ENCODE measurements at regions not wholly inside any gene's neighbourhood (a gene's known extent, or its start where the extent isn't known, plus 50 kb on each side); places are given as distances from the start of the nearest gene placed in this dataset.
"Not testable (repeated sequence)": the region's sequence is repeated elsewhere in the genome, so short reads cannot be mapped to it uniquely, and the experiment has no call there.

GRCh38 chr3:4061783-4062360, 241.3 kb upstream of the SETMAR start:
- no peak overlapping the region for H3K4me3 Mint-ChIP-seq
- no peaks in the 10 kb centered on the region for H3K9me3 Mint-ChIP-seq
- H3K36me3 Mint-ChIP-seq (ENCODE audit: low read depth): no peaks in the 10 kb centered on the region
- no peaks in the 10 kb centered on the region for H3K4me1 Mint-ChIP-seq (ENCODE audit: low read depth)
- H3K27me3 Mint-ChIP-seq (ENCODE audit: low read depth): no peaks in the 10 kb centered on the region
- CTCF ChIA-PET: no interaction called here
- no peak for DNase-seq
- intact Hi-C loops (cut with micrococcal nuclease): no loop called here
- no peak overlapping the region for H3K27ac Mint-ChIP-seq

GRCh38 chr3:4062621-4063020, 240.5 kb upstream of the SETMAR start:
- no peaks in the 10 kb centered on the region for H3K4me1 Mint-ChIP-seq (ENCODE audit: low read depth)
- H3K9me3 Mint-ChIP-seq: no peaks in the 10 kb centered on the region
- no peak overlapping the region for H3K27ac Mint-ChIP-seq
- H3K36me3 Mint-ChIP-seq (ENCODE audit: low read depth): peaks cover 1% of the 10 kb centered on the region
- no peak overlapping the region for H3K4me3 Mint-ChIP-seq
- CTCF ChIA-PET: no interaction called here
- intact Hi-C loops (cut with micrococcal nuclease): no loop called here
- no peak for DNase-seq
- no peaks in the 10 kb centered on the region for H3K27me3 Mint-ChIP-seq (ENCODE audit: low read depth)

GRCh38 chr3:4063916-4064574, 239.1 kb upstream of the SETMAR start:
- H3K36me3 Mint-ChIP-seq (ENCODE audit: low read depth): peaks cover 4% of the 10 kb centered on the region
- CTCF ChIA-PET: no interaction called here
- intact Hi-C loops (cut with micrococcal nuclease): no loop called here
- no peak for DNase-seq
- no peaks in the 10 kb centered on the region for H3K4me1 Mint-ChIP-seq (ENCODE audit: low read depth)
- no peak overlapping the region for H3K27ac Mint-ChIP-seq
- no peaks in the 10 kb centered on the region for H3K9me3 Mint-ChIP-seq
- H3K27me3 Mint-ChIP-seq (ENCODE audit: low read depth): no peaks in the 10 kb centered on the region
- H3K4me3 Mint-ChIP-seq: no peak overlapping the region

GRCh38 chr3:4065085-4065484, 238.1 kb upstream of the SETMAR start:
- intact Hi-C loops (cut with micrococcal nuclease): no loop called here
- Mint-ChIP-seq H3K27me3 (ENCODE audit: low read depth) (no peaks in the 10 kb centered on the region), H3K27ac (no peak overlapping the region), H3K9me3 (no peaks in the 10 kb centered on the region), H3K4me1 (ENCODE audit: low read depth) (no peaks in the 10 kb centered on the region), H3K4me3 (no peak overlapping the region), H3K36me3 (ENCODE audit: low read depth) (peaks cover 4% of the 10 kb centered on the region)
- CTCF ChIA-PET: interaction anchor here (0.6 kb wide), 1 partner anchor 430 kb away, joined by 3 read pairs; no protein-coding TSS in a partner anchor
- DNase-seq: no peak

- intact Hi-C loops (cut with micrococcal nuclease): no loop called here
- CTCF ChIA-PET: interaction anchor here (0.6 kb wide), 1 partner anchor 430 kb away, joined by 3 read pairs; no protein-coding TSS in a partner anchor
- Mint-ChIP-seq H3K27me3 (ENCODE audit: low read depth) (no peaks in the 10 kb centered on the region), H3K27ac (no peak overlapping the region), H3K4me3 (no peak overlapping the region), H3K36me3 (ENCODE audit: low read depth) (peaks cover 4% of the 10 kb centered on the region), H3K9me3 (no peaks in the 10 kb centered on the region), H3K4me1 (ENCODE audit: low read depth) (no peaks in the 10 kb centered on the region)
- DNase-seq: no peak
Measured at GRCh38 chr3:4065554-4065953, 237.6 kb upstream of the SETMAR start.

GRCh38 chr3:4067893-4068292, 235.3 kb upstream of the SETMAR start:
- H3K27ac Mint-ChIP-seq: no peak overlapping the region
- no peaks in the 10 kb centered on the region for H3K27me3 Mint-ChIP-seq (ENCODE audit: low read depth)
- intact Hi-C loops (cut with micrococcal nuclease): no loop called here
- H3K9me3 Mint-ChIP-seq: peaks cover 6% of the 10 kb centered on the region
- H3K36me3 Mint-ChIP-seq (ENCODE audit: low read depth): peaks cover 6% of the 10 kb centered on the region
- H3K4me3 Mint-ChIP-seq: no peak overlapping the region
- DNase-seq: no peak
- peaks cover 11% of the 10 kb centered on the region for H3K4me1 Mint-ChIP-seq (ENCODE audit: low read depth)
- CTCF ChIA-PET: no interaction called here

GRCh38 chr3:4069796-4070195, 233.4 kb upstream of the SETMAR start:
- Mint-ChIP-seq H3K27me3 (ENCODE audit: low read depth) (no peaks in the 10 kb centered on the region), H3K9me3 (peaks cover 7% of the 10 kb centered on the region), H3K36me3 (ENCODE audit: low read depth) (peaks cover 7% of the 10 kb centered on the region), H3K4me3 (no peak overlapping the region), H3K4me1 (ENCODE audit: low read depth) (peaks cover 11% of the 10 kb centered on the region), H3K27ac (no peak overlapping the region)
- intact Hi-C loops (cut with micrococcal nuclease): no loop called here
- CTCF ChIA-PET: no interaction called here
- no peak for DNase-seq

- no peaks in the 10 kb centered on the region for H3K27me3 Mint-ChIP-seq (ENCODE audit: low read depth)
- H3K4me3 Mint-ChIP-seq: no peak overlapping the region
- CTCF ChIA-PET: no interaction called here
- peaks cover 11% of the 10 kb centered on the region for H3K9me3 Mint-ChIP-seq
- H3K4me1 Mint-ChIP-seq (ENCODE audit: low read depth): peaks cover 11% of the 10 kb centered on the region
- peaks cover 12% of the 10 kb centered on the region for H3K36me3 Mint-ChIP-seq (ENCODE audit: low read depth)
- intact Hi-C loops (cut with micrococcal nuclease): no loop called here
- DNase-seq: peak; percentile 14
- H3K27ac Mint-ChIP-seq: no peak overlapping the region
Measured at GRCh38 chr3:4071481-4072184, 231.5 kb upstream of the SETMAR start.

- intact Hi-C loops (cut with micrococcal nuclease); CTCF ChIA-PET; H3K4me3 Mint-ChIP-seq; H3K27me3 Mint-ChIP-seq (ENCODE audit: low read depth); DNase-seq; H3K36me3 Mint-ChIP-seq (ENCODE audit: low read depth); H3K4me1 Mint-ChIP-seq (ENCODE audit: low read depth); H3K27ac Mint-ChIP-seq: not testable (repeated sequence)
- H3K9me3 Mint-ChIP-seq: peaks cover 14% of the 10 kb centered on the region
Measured at GRCh38 chr3:4077278-4077677, 225.9 kb upstream of the SETMAR start.

GRCh38 chr3:4077950-4078349, 225.2 kb upstream of the SETMAR start:
- Mint-ChIP-seq H3K4me3 (no peak overlapping the region), H3K9me3 (peaks cover 7% of the 10 kb centered on the region), H3K27ac (no peak overlapping the region), H3K27me3 (ENCODE audit: low read depth) (no peaks in the 10 kb centered on the region), H3K36me3 (ENCODE audit: low read depth) (peaks cover 5% of the 10 kb centered on the region), H3K4me1 (ENCODE audit: low read depth) (no peaks in the 10 kb centered on the region)
- DNase-seq: no peak
- CTCF ChIA-PET: no interaction called here
- intact Hi-C loops (cut with micrococcal nuclease): no loop called here

- no peak overlapping the region for H3K4me3 Mint-ChIP-seq
- H3K4me1 Mint-ChIP-seq (ENCODE audit: low read depth): no peaks in the 10 kb centered on the region
- intact Hi-C loops (cut with micrococcal nuclease): no loop called here
- H3K27me3 Mint-ChIP-seq (ENCODE audit: low read depth): no peaks in the 10 kb centered on the region
- CTCF ChIA-PET: interaction anchor here (0.7 kb wide), 1 partner anchor 157 kb away, joined by 3 read pairs; no protein-coding TSS in a partner anchor
- no peak overlapping the region for H3K27ac Mint-ChIP-seq
- DNase-seq: no peak
- peaks cover 7% of the 10 kb centered on the region for H3K9me3 Mint-ChIP-seq
- H3K36me3 Mint-ChIP-seq (ENCODE audit: low read depth): peaks cover 5% of the 10 kb centered on the region
Measured at GRCh38 chr3:4078903-4079302, 224.3 kb upstream of the SETMAR start.

- no peak overlapping the region for H3K4me3 Mint-ChIP-seq
- H3K36me3 Mint-ChIP-seq (ENCODE audit: low read depth): peaks cover 5% of the 10 kb centered on the region
- no peak overlapping the region for H3K27ac Mint-ChIP-seq
- CTCF ChIA-PET: interaction anchor here (0.7 kb wide), 1 partner anchor 157 kb away, joined by 3 read pairs; no protein-coding TSS in a partner anchor
- intact Hi-C loops (cut with micrococcal nuclease): no loop called here
- H3K27me3 Mint-ChIP-seq (ENCODE audit: low read depth): no peaks in the 10 kb centered on the region
- no peak for DNase-seq
- H3K9me3 Mint-ChIP-seq: peaks cover 7% of the 10 kb centered on the region
- H3K4me1 Mint-ChIP-seq (ENCODE audit: low read depth): no peaks in the 10 kb centered on the region
Measured at GRCh38 chr3:4079339-4080195, 223.6 kb upstream of the SETMAR start.

Measured in activated naive CD4-positive, alpha-beta T cell treated with anti-CD3 and anti-CD28 coated beads for 36 hours (primary cell).